Panc1 (cell line): ENCODE measurements at regions not wholly inside any gene's neighbourhood (a gene's known extent, or its start where the extent isn't known, plus 50 kb on each side); places are given as distances from the start of the nearest gene placed in this dataset.

Experiments
- ATAC-seq: fragments of 200-7000 bp; cut with Tn5 transposase; 2 replicates; pipeline ENCODE4 v1.9.1; 2020; ENCODE audit warnings: mild to moderate bottlenecking, moderate library complexity
- BruUV-seq: library from RNA; stranded (reverse); fragments of 400-500 nt; replicated peaks from 2 replicates; lab custom pipeline; 2021; lab: Mats Ljungman, UMichigan
- CTCF ChIA-PET: fragments of 300-600 bp; sonication (Branson Sonifier 250); formaldehyde crosslinking; loops from one replicate; lab custom pipeline; 2022; ENCODE audit warnings: antibody characterized with exemption; lab: Charles Lee
- POLR2A ChIA-PET: fragments of 300-600 bp; sonication (Branson Sonifier 250); formaldehyde crosslinking; loops from one replicate; lab custom pipeline; 2022; ENCODE audit warnings: antibody characterized with exemption; lab: Charles Lee
- DNase-seq: peaks from one replicate; pipeline ENCODE4 v3.0.0-alpha.2; 2010; ENCODE audit warnings: low read depth, low spot score
- H3K27ac ChIP-seq: 2 replicates; pipeline ENCODE4 v1.5.1; 2011; ENCODE audit warnings: mild to moderate bottlenecking, low read length, inconsistent platforms
- H3K27me3 ChIP-seq: fragments of 200-500 bp; sonication (Bioruptor generic); 2 replicates; pipeline ENCODE4 v1.6.0; 2014; ENCODE audit warnings: low read length, inconsistent platforms; ENCODE audit not compliant: control insufficient read depth, insufficient read depth
- H3K36me3 ChIP-seq: fragments of 200-500 bp; sonication (Bioruptor generic); 2 replicates; pipeline ENCODE4 v1.5.1; 2014; ENCODE audit warnings: inconsistent platforms, mild to moderate bottlenecking, low read length, moderate library complexity; ENCODE audit not compliant: control insufficient read depth, insufficient read depth
- H3K4me1 ChIP-seq: 2 replicates; pipeline ENCODE4 v1.5.1; 2011; ENCODE audit warnings: inconsistent platforms, mild to moderate bottlenecking, low read length, moderate library complexity; ENCODE audit not compliant: control insufficient read depth, insufficient read depth
- H3K4me3 ChIP-seq, 2 experiments: 2 replicates each; pipeline ENCODE4 v1.5.1; 2011 to 2012; ENCODE audit warnings: low read depth in 2 of 2, low read length in 2 of 2, mild to moderate bottlenecking in 2 of 2, inconsistent platforms in 1 of 2, moderate library complexity in 1 of 2
- H3K9me3 ChIP-seq: fragments of 200-500 bp; sonication (Bioruptor generic); 2 replicates; pipeline ENCODE4 v1.5.1; 2014; ENCODE audit warnings: low read depth, mild to moderate bottlenecking, inconsistent platforms, low read length, moderate library complexity; ENCODE audit not compliant: control insufficient read depth, insufficient read depth
- SIN3A ChIP-seq: IDR thresholded peaks from 2 replicates; pipeline ENCODE4 v1.6.1; 2012; ENCODE audit warnings: low read depth, mild to moderate bottlenecking, low read length, moderate library complexity, borderline replicate concordance; ENCODE audit not compliant: insufficient read depth
- TCF7L2 ChIP-seq: IDR thresholded peaks from 2 replicates; pipeline ENCODE4 v1.6.1; 2011; ENCODE audit warnings: mild to moderate bottlenecking, low read depth, low read length, inconsistent platforms
- in situ Hi-C: cut with HindIII; loops from 2 replicates; pipeline ENCODE4 v1.10.0; 2016; ENCODE audit warnings: low sequenced_read_pairs, low pct_unique_long_range_greater_than_20kb
- intact Hi-C: fragments of 100-400 bp; cut with micrococcal nuclease; formaldehyde crosslinking; loops from one replicate; pipeline ENCODE4 v1.10.0; 2022; ENCODE audit not compliant: unreplicated experiment
- TF ChIP-seq, protein P1 (sequence below): fragments of 450-650 bp; IDR thresholded peaks from 2 replicates; pipeline ENCODE4 v1.5.1; 2017; ENCODE audit warnings: mild to moderate bottlenecking

DNA sequence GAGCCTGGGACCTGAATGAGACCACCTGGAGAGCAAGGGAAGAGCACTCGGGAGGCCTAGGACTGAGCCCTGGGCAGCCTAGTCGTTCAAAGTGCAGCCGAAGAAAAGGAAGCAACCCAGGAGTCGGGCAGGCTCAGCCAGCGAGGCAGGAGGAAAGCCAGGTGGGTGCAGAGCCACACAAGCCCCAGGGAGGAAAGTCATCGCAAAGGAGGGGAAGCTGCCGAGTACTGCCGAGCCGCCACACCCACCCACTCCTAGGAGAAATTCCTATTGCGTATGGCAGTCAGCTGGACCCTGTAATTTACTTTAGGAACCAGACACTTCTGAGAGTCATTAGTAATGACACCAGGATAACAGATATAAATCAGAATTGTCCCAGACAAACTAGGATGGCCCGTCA, 187.6 kb downstream of the KATNIP start:
- intact Hi-C loops: no loop called here
- Histone ChIP-seq H3K27me3 (no peaks in the 10 kb centered on the region), H3K27ac (no peak overlapping the region), H3K4me3 (no peak overlapping the region), H3K36me3 (no peaks in the 10 kb centered on the region), H3K4me1 (no peaks in the 10 kb centered on the region), H3K9me3 (no peaks in the 10 kb centered on the region)
- DNase-seq (no peak), ATAC-seq (no peak)
- ChIA-PET CTCF (no interaction called here), POLR2A (no interaction called here)
- in situ Hi-C loops: no loop called here
- no peak for TF ChIP-seq TCF7L2
- TF ChIP-seq, protein P1, sequence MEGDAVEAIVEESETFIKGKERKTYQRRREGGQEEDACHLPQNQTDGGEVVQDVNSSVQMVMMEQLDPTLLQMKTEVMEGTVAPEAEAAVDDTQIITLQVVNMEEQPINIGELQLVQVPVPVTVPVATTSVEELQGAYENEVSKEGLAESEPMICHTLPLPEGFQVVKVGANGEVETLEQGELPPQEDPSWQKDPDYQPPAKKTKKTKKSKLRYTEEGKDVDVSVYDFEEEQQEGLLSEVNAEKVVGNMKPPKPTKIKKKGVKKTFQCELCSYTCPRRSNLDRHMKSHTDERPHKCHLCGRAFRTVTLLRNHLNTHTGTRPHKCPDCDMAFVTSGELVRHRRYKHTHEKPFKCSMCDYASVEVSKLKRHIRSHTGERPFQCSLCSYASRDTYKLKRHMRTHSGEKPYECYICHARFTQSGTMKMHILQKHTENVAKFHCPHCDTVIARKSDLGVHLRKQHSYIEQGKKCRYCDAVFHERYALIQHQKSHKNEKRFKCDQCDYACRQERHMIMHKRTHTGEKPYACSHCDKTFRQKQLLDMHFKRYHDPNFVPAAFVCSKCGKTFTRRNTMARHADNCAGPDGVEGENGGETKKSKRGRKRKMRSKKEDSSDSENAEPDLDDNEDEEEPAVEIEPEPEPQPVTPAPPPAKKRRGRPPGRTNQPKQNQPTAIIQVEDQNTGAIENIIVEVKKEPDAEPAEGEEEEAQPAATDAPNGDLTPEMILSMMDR: no peak
- no peak for TF ChIP-seq SIN3A
- no TSS peak for BruUV-seq
